ENCODE measurements at regions not wholly inside any gene's neighbourhood (a gene's known extent, or its start where the extent isn't known, plus 50 kb on each side); places are given as distances from the start of the nearest gene placed in this dataset.

GRCh38 chr13:34883396-34883795 is 58.7 kb upstream of the NBEA start:
- no peak for DNase-seq (ENCODE audit: low spot score)

GRCh38 chr13:34884366-34884765 is 57.7 kb upstream of the NBEA start:
- DNase-seq (ENCODE audit: low spot score): no peak

GRCh38 chr13:34886121-34886875 is 55.8 kb upstream of the NBEA start:
- no peak for DNase-seq (ENCODE audit: low spot score)

GRCh38 chr13:34886987-34887386 is 55.1 kb upstream of the NBEA start:
- DNase-seq (ENCODE audit: low spot score): no peak
